Esophagus (tissue), 2 donors: ENCODE measurements at regions not wholly inside any gene's neighbourhood (a gene's known extent, or its start where the extent isn't known, plus 50 kb on each side); places are given as distances from the start of the nearest gene placed in this dataset.

Experiments
- H3K27ac ChIP-seq, 2 donors: one replicate each; pipeline ENCODE4 v1.5.1; 2013; ENCODE audit warnings: low read depth in 2 of 2, mild to moderate bottlenecking in 2 of 2, inconsistent platforms in 1 of 2, low read length in 1 of 2, moderate library complexity in 1 of 2
- H3K27me3 ChIP-seq, 2 donors: one replicate each; pipeline ENCODE4 v1.6.1; 2013; ENCODE audit warnings: low read length in 2 of 2, control low read depth in 1 of 2, mild to moderate bottlenecking in 1 of 2; ENCODE audit not compliant: insufficient read depth in 2 of 2, control insufficient read depth in 1 of 2
- H3K36me3 ChIP-seq, 2 donors: one replicate each; pipeline ENCODE4 v1.6.1; 2013; ENCODE audit warnings: low read length in 1 of 2; ENCODE audit not compliant: control insufficient read depth in 2 of 2, insufficient read depth in 2 of 2
- H3K4me1 ChIP-seq, 2 donors: one replicate each; pipeline ENCODE4 v1.6.1; 2013; ENCODE audit warnings: low read length in 1 of 2; ENCODE audit not compliant: control insufficient read depth in 2 of 2, insufficient read depth in 2 of 2
- H3K4me3 ChIP-seq, 2 donors: one replicate each; pipeline ENCODE4 v1.5.1; 2013; ENCODE audit warnings: low read length in 2 of 2, mild to moderate bottlenecking in 2 of 2, low read depth in 1 of 2, moderate library complexity in 1 of 2
- H3K9me3 ChIP-seq, 2 donors: one replicate each; pipeline ENCODE4 v1.6.1; 2013; ENCODE audit warnings: mild to moderate bottlenecking in 2 of 2, low read depth in 1 of 2, low read length in 1 of 2, moderate library complexity in 1 of 2; ENCODE audit not compliant: control insufficient read depth in 2 of 2, insufficient read depth in 1 of 2
- WGBS, 2 donors: extraction: QIAGEN DNeasy Blood & Tissue Kit; methylation state at CpG; one replicate each; pipeline ENCODE4 v1.1.7; 2013; 5-methylcytosine and 5-hydroxymethylcytosine counted together
- donor health status: healthy with polysubstance abuse.
- donor health status: Bipolar disorder and iron deficiency.

GRCh38 chr14:85306024-85306423, 223.9 kb upstream of the FLRT2 start:
- H3K4me3 ChIP-seq = no peak overlapping the region
- WGBS, 2 donors = 82 to 86% methylated on average over 3 of the region's 3 CpGs
- no peaks in the 10 kb centered on the region for H3K4me1 ChIP-seq
- no peaks in the 10 kb centered on the region for H3K36me3 ChIP-seq
- no peak overlapping the region for H3K27ac ChIP-seq
- H3K27me3 ChIP-seq = no peaks in the 10 kb centered on the region
- no peaks in the 10 kb centered on the region for H3K9me3 ChIP-seq

GRCh38 chr14:85308531-85309300, 221.2 kb upstream of the FLRT2 start:
- no peaks in the 10 kb centered on the region for H3K9me3 ChIP-seq
- WGBS, 2 donors = 44 to 48% methylated on average over 8 of the region's 8 CpGs
- no peaks in the 10 kb centered on the region for H3K27me3 ChIP-seq
- no peaks in the 10 kb centered on the region for H3K36me3 ChIP-seq
- no peaks in the 10 kb centered on the region for H3K4me1 ChIP-seq
- H3K4me3 ChIP-seq = no peak overlapping the region
- H3K27ac ChIP-seq = no peak overlapping the region

- WGBS, 2 donors = 83 to 86% methylated on average over 8 of the region's 8 CpGs
- Histone ChIP-seq H3K27me3 (no peaks in the 10 kb centered on the region), H3K4me3 (no peak overlapping the region), H3K4me1 (no peaks in the 10 kb centered on the region), H3K9me3 (no peaks in the 10 kb centered on the region), H3K36me3 (no peaks in the 10 kb centered on the region), H3K27ac (no peak overlapping the region)
Measured at GRCh38 chr14:85310491-85311272, 219.3 kb upstream of the FLRT2 start.

GRCh38 chr14:85313560-85314207, 216.3 kb upstream of the FLRT2 start:
- Histone ChIP-seq H3K27ac (no peak overlapping the region), H3K4me1 (no peaks in the 10 kb centered on the region), H3K4me3 (no peak overlapping the region), H3K9me3 (no peaks in the 10 kb centered on the region), H3K27me3 (no peaks in the 10 kb centered on the region), H3K36me3 (no peaks in the 10 kb centered on the region)
- 84 to 86% methylated on average over 2 of the region's 2 CpGs for WGBS, 2 donors

- Histone ChIP-seq H3K4me3 (no peak overlapping the region), H3K36me3 (no peaks in the 10 kb centered on the region), H3K9me3 (no peaks in the 10 kb centered on the region), H3K4me1 (no peaks in the 10 kb centered on the region), H3K27ac (no peak overlapping the region), H3K27me3 (no peaks in the 10 kb centered on the region)
- WGBS, 2 donors = 51 to 55% methylated on average over 3 of the region's 3 CpGs
Measured at GRCh38 chr14:85315290-85315689, 214.7 kb upstream of the FLRT2 start.

GRCh38 chr14:85315733-85316290, 214.1 kb upstream of the FLRT2 start:
- no peaks in the 10 kb centered on the region for H3K27me3 ChIP-seq
- no peaks in the 10 kb centered on the region for H3K9me3 ChIP-seq
- no peak overlapping the region for H3K27ac ChIP-seq
- no peaks in the 10 kb centered on the region for H3K36me3 ChIP-seq
- no peaks in the 10 kb centered on the region for H3K4me1 ChIP-seq
- H3K4me3 ChIP-seq = no peak overlapping the region
- WGBS, 2 donors = 80 to 88% methylated on average over 5 of the region's 5 CpGs

- no peak overlapping the region for H3K27ac ChIP-seq
- no peaks in the 10 kb centered on the region for H3K27me3 ChIP-seq
- WGBS, 2 donors = 56 to 63% methylated on average over 2 of the region's 2 CpGs
Measured at GRCh38 chr14:85316701-85317410, 213.1 kb upstream of the FLRT2 start.

GRCh38 chr14:85317491-85318021, 212.4 kb upstream of the FLRT2 start:
- WGBS, 2 donors = 68 to 76% methylated on average over 3 of the region's 3 CpGs
- H3K9me3 ChIP-seq = no peaks in the 10 kb centered on the region
- H3K36me3 ChIP-seq = no peaks in the 10 kb centered on the region
- no peaks in the 10 kb centered on the region for H3K4me1 ChIP-seq
- no peak overlapping the region for H3K4me3 ChIP-seq
- H3K27me3 ChIP-seq = no peaks in the 10 kb centered on the region
- H3K27ac ChIP-seq = no peak overlapping the region

More at GRCh38 chr14:85316701-85317410, 213.1 kb upstream of the FLRT2 start:
- no peak overlapping the region for H3K4me3 ChIP-seq
- no peaks in the 10 kb centered on the region for H3K9me3 ChIP-seq
- H3K4me1 ChIP-seq = no peaks in the 10 kb centered on the region
- H3K36me3 ChIP-seq = no peaks in the 10 kb centered on the region

- Histone ChIP-seq H3K4me3 (no peak overlapping the region), H3K27me3 (no peaks in the 10 kb centered on the region), H3K9me3 (no peaks in the 10 kb centered on the region), H3K27ac (no peak overlapping the region), H3K36me3 (no peaks in the 10 kb centered on the region), H3K4me1 (no peaks in the 10 kb centered on the region)
- WGBS, 2 donors = 55 to 60% methylated on average over 5 of the region's 5 CpGs
Measured at GRCh38 chr14:85319101-85319500, 210.8 kb upstream of the FLRT2 start.
